Esophagus muscularis mucosa (tissue), 3 donors: ENCODE measurements at regions not wholly inside any gene's neighbourhood (a gene's known extent, or its start where the extent isn't known, plus 50 kb on each side); places are given as distances from the start of the nearest gene placed in this dataset.

Experiments
- CTCF ChIP-seq, 3 experiments: fragments of 200-600 bp in 2 of 3; fragments of 450-650 bp in 1 of 3; sonication (generic) in 2 of 3; IDR thresholded peaks; one replicate each; pipeline ENCODE4 v1.5.1; 2017 to 2019; ENCODE audit warnings: antibody characterized with exemption in 3 of 3, mild to moderate bottlenecking in 2 of 3, moderate library complexity in 1 of 3
- POLR2A ChIP-seq: fragments of 450-650 bp; IDR thresholded peaks from one replicate; pipeline ENCODE4 v1.6.1; 2017; ENCODE audit warnings: antibody characterized with exemption, moderate library complexity, mild to moderate bottlenecking, low read depth

GRCh38 chr14:84987042-84987441 is 542.9 kb upstream of the FLRT2 start:
- TF ChIP-seq CTCF (IDR thresholded peaks at IDR 0.05), result no peak
- no peak for TF ChIP-seq POLR2A
